Spleen (tissue), 7 donors: ENCODE measurements at regions not wholly inside any gene's neighbourhood (a gene's known extent, or its start where the extent isn't known, plus 50 kb on each side); places are given as distances from the start of the nearest gene placed in this dataset.

ENCODE experiments used
- POLR2A ChIP-seq, 3 donors: fragments of 450-650 bp; IDR thresholded peaks; one replicate each; pipeline ENCODE4 v1.5.1; 2017; ENCODE audit warnings: antibody characterized with exemption in 3 of 3, mild to moderate bottlenecking in 1 of 3
- POLR2AphosphoS5 ChIP-seq, 3 donors: sonication (generic); formaldehyde crosslinking; IDR thresholded peaks; one replicate each; pipeline ENCODE4 v1.5.1; 2017; ENCODE audit warnings: antibody characterized with exemption in 3 of 3
- TF ChIP-seq, protein P1 (sequence below), 11 experiments: fragments of 200-600 bp in 7 of 11; fragments of 450-650 bp in 4 of 11; sonication (generic) in 4 of 11; IDR thresholded peaks in 8 of 11; conservative IDR thresholded peaks in 3 of 11; 1 replicate in 7 of 11; 2 replicates in 4 of 11; pipeline versions ENCODE4 v1.4.0 to v1.8.0; 2016 to 2021; ENCODE audit warnings: antibody characterized with exemption in 11 of 11, inconsistent platforms in 4 of 11, mild to moderate bottlenecking in 1 of 11
- donor health status: DM: no; HTN: no; CAD: no; lungs with moderate emphysema.
- donor health status: DM: no; HTN: no; CAD: no.
- donor health status: DM: no; HTN: no; CAD: no.

DNA sequence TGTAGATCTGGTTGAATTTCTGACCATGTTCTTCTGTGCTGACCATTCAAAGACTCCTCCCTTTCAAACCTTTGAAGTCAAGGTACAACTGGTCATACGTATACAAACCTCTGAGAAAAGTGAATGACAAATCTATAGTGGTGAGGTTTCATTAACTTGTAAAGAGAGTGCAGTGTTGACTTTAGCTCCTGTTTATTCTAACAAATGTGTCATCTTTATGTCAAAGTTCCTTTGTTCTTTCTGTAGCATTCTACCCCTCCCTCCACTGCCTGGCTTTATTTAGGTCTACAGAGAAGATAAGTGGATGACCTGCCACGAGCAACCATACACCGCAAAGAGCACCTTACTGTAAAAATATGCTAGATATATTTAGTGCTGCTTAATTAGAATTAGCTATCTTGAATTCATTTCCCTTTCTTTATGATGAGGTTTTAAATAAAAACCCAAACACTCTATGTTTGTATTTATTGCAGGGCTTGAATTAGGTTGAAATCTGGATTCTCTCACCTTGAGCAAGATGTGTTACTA lies 520.0 kb upstream of the CDH11 start:
- TF ChIP-seq, protein P1, sequence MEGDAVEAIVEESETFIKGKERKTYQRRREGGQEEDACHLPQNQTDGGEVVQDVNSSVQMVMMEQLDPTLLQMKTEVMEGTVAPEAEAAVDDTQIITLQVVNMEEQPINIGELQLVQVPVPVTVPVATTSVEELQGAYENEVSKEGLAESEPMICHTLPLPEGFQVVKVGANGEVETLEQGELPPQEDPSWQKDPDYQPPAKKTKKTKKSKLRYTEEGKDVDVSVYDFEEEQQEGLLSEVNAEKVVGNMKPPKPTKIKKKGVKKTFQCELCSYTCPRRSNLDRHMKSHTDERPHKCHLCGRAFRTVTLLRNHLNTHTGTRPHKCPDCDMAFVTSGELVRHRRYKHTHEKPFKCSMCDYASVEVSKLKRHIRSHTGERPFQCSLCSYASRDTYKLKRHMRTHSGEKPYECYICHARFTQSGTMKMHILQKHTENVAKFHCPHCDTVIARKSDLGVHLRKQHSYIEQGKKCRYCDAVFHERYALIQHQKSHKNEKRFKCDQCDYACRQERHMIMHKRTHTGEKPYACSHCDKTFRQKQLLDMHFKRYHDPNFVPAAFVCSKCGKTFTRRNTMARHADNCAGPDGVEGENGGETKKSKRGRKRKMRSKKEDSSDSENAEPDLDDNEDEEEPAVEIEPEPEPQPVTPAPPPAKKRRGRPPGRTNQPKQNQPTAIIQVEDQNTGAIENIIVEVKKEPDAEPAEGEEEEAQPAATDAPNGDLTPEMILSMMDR (IDR thresholded peaks at IDR 0.05 in 8 of 11, conservative IDR thresholded peaks at IDR 0.05 in 3 of 11): no peak
- TF ChIP-seq POLR2AphosphoS5 (IDR thresholded peaks at IDR 0.05) (no peak), POLR2A (IDR thresholded peaks at IDR 0.05) (no peak)
